GM10248 (cell line): ENCODE measurements at regions not wholly inside any gene's neighbourhood (a gene's known extent, or its start where the extent isn't known, plus 50 kb on each side); places are given as distances from the start of the nearest gene placed in this dataset.

Source experiments
- CTCF ChIA-PET: fragments of 300-600 bp; sonication (Branson Sonifier 250); formaldehyde crosslinking; extraction: SDS; loops from one replicate; lab custom pipeline; 2021; ENCODE audit warnings: antibody characterized with exemption; lab: Yijun Ruan, JAX
- POLR2A ChIA-PET: fragments of 350-650 bp; sonication (Branson Sonifier 250); formaldehyde crosslinking; extraction: SDS; loops from one replicate; lab custom pipeline; 2020; ENCODE audit warnings: antibody characterized with exemption; lab: Yijun Ruan, JAX
- DNase-seq: peaks from one replicate; pipeline ENCODE4 v3.0.0; 2012; ENCODE audit errors: extremely low spot score
- TF ChIP-seq, protein P1 (sequence below): IDR thresholded peaks from 2 replicates; pipeline ENCODE4 v1.5.1; 2012; ENCODE audit warnings: mild to moderate bottlenecking, low read depth; ENCODE audit errors: extremely low read depth, missing control alignments, control extremely low read depth

DNA sequence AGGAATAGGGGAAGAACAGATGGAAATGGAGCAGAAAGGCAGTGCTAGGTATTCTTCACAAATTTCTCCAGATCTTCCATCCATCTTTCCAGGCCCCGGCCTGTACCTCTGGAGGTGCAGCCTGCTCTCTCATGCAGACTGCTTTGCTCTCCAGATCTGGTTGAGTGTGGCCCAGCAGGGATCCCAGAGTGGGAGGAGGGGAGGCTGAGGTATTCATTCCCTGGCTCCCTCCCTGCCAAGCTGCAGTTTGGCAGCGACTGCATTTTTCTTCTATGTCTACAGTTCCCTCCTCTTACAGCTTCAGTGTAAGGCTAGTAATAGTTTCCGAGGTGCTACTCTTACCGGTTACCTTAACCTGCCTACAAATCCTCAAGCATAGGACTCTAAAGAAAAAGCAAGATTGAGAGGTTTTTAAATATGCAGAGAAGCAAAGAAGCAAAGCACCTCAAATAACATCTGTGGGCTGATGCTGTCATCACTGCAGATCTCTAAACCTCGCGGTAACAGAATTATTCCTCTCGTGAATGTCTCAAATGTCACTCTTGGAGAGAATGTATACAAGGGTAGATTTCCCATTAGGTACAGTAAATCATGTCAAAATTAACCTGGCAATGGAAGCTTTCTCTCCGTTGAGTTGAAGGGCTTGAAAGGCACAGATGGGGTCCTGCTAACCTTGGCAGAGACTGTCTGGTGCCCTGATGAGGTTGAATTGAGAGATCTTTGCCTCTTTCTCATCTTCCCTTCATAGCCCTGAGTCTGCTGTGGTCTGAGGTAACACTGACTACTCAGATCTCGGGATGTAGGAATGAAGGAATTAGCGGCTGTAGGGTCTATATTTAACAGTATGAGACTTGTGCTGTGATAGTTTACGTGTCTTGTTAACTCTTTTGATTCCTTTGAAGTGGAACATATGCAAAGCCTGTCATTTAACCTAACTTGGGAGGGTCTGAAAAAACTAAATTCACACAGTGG is 297.9 kb upstream of the C11orf87 start:
- ChIA-PET POLR2A (no interaction called here), CTCF (interaction anchor here (1.0 kb wide), 1 partner anchor 14 kb away, joined by 3 read pairs; no protein-coding TSS in a partner anchor)
- TF ChIP-seq, protein P1, sequence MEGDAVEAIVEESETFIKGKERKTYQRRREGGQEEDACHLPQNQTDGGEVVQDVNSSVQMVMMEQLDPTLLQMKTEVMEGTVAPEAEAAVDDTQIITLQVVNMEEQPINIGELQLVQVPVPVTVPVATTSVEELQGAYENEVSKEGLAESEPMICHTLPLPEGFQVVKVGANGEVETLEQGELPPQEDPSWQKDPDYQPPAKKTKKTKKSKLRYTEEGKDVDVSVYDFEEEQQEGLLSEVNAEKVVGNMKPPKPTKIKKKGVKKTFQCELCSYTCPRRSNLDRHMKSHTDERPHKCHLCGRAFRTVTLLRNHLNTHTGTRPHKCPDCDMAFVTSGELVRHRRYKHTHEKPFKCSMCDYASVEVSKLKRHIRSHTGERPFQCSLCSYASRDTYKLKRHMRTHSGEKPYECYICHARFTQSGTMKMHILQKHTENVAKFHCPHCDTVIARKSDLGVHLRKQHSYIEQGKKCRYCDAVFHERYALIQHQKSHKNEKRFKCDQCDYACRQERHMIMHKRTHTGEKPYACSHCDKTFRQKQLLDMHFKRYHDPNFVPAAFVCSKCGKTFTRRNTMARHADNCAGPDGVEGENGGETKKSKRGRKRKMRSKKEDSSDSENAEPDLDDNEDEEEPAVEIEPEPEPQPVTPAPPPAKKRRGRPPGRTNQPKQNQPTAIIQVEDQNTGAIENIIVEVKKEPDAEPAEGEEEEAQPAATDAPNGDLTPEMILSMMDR, result no peak
- DNase-seq, result no peak

DNA sequence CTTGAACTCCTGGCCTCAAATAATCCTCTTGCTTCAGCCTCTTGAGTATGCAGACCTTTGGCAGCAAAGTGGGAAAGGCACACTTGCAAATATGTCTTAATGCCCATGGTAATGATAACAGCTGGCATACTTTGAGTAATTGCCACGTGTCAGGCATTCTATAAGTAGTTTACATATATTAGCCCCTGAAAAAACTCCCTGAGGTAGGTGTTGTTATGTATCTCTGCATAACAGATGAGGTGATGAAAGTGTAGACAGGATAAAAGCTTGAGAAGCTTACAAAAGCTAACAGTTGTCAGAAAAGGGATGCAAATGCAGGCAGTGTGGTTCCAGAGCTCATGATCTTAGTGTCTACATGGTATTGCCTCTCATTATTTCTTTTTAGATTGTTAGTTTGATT is 291.1 kb upstream of the C11orf87 start:
- no peak for DNase-seq
- ChIA-PET POLR2A (no interaction called here), CTCF (interaction anchor here (1.3 to 1.5 kb wide), 3 partner anchors 9 to 13 kb away, joined by 3 to 6 read pairs (median 3); no protein-coding TSS in a partner anchor)
- TF ChIP-seq, protein P1, result no peak

DNA sequence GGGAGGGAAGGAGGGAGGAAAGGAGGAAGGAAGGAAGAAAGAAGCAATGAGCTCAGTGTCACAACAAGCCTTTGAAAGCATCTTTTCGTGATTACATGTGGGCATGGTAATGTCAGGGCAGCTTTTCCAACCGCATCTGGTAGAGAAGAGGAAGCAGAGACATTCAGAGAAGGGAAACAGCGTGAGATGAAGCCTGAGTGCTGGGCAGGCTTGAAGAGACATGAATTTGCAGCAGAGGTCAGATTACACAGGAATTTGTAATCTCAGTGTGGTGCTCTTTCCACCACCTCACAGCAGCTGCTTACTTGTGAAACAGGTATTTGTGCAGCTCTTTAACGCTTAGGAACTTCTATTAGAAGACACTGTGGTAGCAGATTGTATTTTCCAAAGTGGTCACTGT is 289.5 kb upstream of the C11orf87 start:
- ChIA-PET POLR2A (no interaction called here), CTCF (interaction anchor here (1.4 to 1.5 kb wide), 2 partner anchors 10 kb away, joined by 5 to 6 read pairs; no protein-coding TSS in a partner anchor)
- no peak for DNase-seq
- TF ChIP-seq, protein P1, result no peak

DNA sequence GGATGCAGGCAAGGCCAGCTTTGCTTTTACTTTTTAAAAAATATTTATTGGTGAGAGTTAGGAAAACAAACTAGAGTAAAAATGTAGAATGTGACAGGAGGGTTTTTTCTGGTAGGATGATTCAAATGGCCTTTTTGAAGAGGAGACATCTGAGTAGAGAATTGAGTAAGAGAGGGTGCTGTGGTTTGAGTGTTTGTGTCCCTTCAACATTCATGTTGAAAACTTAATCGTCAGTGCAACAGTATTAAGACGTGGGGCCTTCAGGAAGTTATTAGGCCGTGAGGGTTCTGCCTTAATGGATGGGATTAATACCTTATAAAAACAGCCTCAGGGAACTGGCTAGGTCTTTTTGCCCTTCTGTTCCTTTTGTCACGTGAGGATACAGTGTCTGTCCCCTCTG is 288.8 kb upstream of the C11orf87 start:
- no peak for DNase-seq
- CTCF ChIA-PET, result interaction anchor here (1.2 to 1.4 kb wide), 2 partner anchors 9 to 33 kb away, joined by 3 to 5 read pairs; no protein-coding TSS in a partner anchor
- TF ChIP-seq, protein P1, result no peak
- POLR2A ChIA-PET, result no interaction called here

DNA sequence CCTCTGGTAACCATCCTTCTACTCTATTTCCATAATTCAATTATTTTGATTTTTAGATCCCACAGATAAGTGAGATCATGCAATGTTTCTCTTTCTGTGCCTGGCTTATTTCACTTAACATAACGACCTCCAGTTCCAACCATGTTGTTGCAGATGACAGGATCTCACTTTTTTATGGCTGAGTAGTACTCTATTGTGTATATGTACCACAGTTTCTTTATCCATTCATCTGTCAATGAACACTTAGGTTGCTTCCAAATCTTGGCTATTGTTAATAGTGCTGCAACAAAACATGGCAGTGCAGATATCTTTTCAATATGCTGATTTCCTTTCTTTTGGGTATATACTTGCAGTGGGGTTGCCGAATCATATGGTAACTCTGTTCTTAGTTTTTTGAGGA is 286.4 kb upstream of the C11orf87 start:
- DNase-seq, result no peak
- POLR2A ChIA-PET, result no interaction called here
- TF ChIP-seq, protein P1, result no peak
- CTCF ChIA-PET, result no interaction called here

DNA sequence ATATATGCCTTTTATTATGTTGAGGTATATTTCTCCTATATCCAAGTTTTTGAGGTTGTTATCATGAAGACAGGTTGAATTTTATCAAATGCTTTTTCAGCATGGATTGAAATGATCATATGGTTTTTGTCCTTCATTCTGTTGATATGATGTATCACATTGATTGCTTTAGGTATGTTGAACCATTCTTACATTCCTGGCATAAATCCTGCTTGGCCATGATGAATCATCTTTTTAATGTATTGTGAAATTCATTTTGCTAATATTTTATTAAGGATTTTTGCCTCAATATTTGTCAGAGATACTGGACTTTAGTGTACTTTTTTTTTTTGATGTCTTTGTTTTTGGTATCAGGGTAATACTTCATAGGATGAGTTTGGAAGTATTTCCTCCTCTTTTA is 283.8 kb upstream of the C11orf87 start:
- DNase-seq, result no peak
- CTCF ChIA-PET, result interaction anchor here (0.9 kb wide), 1 partner anchor 14 kb away, joined by 3 read pairs; no protein-coding TSS in a partner anchor
- POLR2A ChIA-PET, result no interaction called here
- TF ChIP-seq, protein P1, result no peak
